ENCODE measurements at regions not wholly inside any gene's neighbourhood (a gene's known extent, or its start where the extent isn't known, plus 50 kb on each side); places are given as distances from the start of the nearest gene placed in this dataset.

DNA sequence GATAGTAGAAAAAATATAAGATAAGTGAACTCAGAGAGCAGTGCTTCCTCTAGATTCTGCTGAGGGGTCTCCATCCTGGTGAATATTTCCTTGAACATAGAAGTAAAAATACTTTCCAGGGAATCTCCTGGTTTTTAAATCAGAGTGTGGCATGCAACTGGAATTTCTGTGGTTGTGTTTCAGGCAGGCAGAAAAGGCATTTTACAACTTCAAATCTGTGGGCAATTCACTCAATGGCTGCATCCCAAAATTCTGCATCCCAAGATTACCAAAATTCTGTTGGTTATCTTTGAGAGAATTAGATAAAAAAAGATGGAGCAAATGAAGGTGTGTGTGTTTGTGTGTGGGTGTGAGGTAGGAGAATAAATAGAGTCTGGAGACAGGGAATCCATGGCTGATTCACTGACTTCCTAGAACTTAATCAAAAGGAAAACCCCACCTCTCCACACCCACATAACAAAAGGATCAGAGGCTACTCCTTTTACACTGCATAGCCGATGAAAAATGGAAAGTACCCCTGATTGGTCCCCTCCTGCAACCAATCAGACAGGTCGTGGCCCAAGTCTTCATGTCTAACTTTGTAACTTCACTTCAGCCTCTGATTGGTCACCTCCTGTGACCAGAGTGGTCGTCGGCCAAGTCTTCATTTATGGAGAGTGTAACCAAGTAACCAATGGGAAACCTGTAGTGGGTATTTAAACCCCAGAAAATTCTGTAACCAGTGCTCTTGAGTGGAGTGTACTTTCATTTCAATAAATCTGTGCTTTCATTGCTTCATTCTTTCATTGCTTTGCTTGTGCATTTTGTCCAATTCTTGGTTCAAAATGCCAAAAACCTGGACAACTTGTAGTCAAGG, 112.8 kb downstream of the DLEU7 start:
- 85 to 88% methylated on average over 4 of the region's 4 CpGs for WGBS, 2 donors
- Histone ChIP-seq H3K4me3 (no peak overlapping the region), H3K36me3 (replicated peaks in 1 of 2; ENCODE audit: insufficient read depth in 1 of 2, low read depth in 2 of 2) (no peaks in the 10 kb centered on the region), H3K27me3 (no peaks in the 10 kb centered on the region), H3K9me3 (no peaks in the 10 kb centered on the region), H3K27ac (no peak overlapping the region), H3K4me1 (no peaks in the 10 kb centered on the region)
- TF ChIP-seq POLR2A (IDR thresholded peaks at IDR 0.05) = no peak
- TF ChIP-seq, protein P1, sequence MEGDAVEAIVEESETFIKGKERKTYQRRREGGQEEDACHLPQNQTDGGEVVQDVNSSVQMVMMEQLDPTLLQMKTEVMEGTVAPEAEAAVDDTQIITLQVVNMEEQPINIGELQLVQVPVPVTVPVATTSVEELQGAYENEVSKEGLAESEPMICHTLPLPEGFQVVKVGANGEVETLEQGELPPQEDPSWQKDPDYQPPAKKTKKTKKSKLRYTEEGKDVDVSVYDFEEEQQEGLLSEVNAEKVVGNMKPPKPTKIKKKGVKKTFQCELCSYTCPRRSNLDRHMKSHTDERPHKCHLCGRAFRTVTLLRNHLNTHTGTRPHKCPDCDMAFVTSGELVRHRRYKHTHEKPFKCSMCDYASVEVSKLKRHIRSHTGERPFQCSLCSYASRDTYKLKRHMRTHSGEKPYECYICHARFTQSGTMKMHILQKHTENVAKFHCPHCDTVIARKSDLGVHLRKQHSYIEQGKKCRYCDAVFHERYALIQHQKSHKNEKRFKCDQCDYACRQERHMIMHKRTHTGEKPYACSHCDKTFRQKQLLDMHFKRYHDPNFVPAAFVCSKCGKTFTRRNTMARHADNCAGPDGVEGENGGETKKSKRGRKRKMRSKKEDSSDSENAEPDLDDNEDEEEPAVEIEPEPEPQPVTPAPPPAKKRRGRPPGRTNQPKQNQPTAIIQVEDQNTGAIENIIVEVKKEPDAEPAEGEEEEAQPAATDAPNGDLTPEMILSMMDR (IDR thresholded peaks at IDR 0.05) = no peak
- ATAC-seq (no peak), DNase-seq (no peak)
- intact Hi-C loops (cut with DNase I) = no loop called here

GRCh38 chr13:50731400-50731799, 112.1 kb downstream of the DLEU7 start:
- ATAC-seq (no peak), DNase-seq (no peak)

GRCh38 chr13:50732712-50733111, 110.8 kb downstream of the DLEU7 start:
- no peaks in the 10 kb centered on the region for H3K36me3 ChIP-seq (replicated peaks in 1 of 2; ENCODE audit: insufficient read depth in 1 of 2, low read depth in 2 of 2)
- no peak for ATAC-seq
- no peaks in the 10 kb centered on the region for H3K9me3 ChIP-seq
- 80% methylated on average over 3 of the region's 3 CpGs for WGBS, 2 donors
- no peak for TF ChIP-seq POLR2A (IDR thresholded peaks at IDR 0.05)
- TF ChIP-seq, protein P1 (IDR thresholded peaks at IDR 0.05) = no peak
- no peaks in the 10 kb centered on the region for H3K4me1 ChIP-seq
- no peak overlapping the region for H3K4me3 ChIP-seq
- H3K27ac ChIP-seq = no peak overlapping the region
- H3K27me3 ChIP-seq = no peaks in the 10 kb centered on the region
- no peak for DNase-seq
- intact Hi-C loops (cut with DNase I) = no loop called here

More at GRCh38 chr13:50731400-50731799, 112.1 kb downstream of the DLEU7 start:
- intact Hi-C loops (cut with DNase I) = no loop called here
- TF ChIP-seq, protein P1 (IDR thresholded peaks at IDR 0.05) = no peak
- no peak for TF ChIP-seq POLR2A (IDR thresholded peaks at IDR 0.05)
- Histone ChIP-seq H3K27me3 (no peaks in the 10 kb centered on the region), H3K4me3 (no peak overlapping the region), H3K27ac (no peak overlapping the region), H3K9me3 (no peaks in the 10 kb centered on the region), H3K4me1 (no peaks in the 10 kb centered on the region), H3K36me3 (replicated peaks in 1 of 2; ENCODE audit: insufficient read depth in 1 of 2, low read depth in 2 of 2) (no peaks in the 10 kb centered on the region)

GRCh38 chr13:50733392-50733791, 110.1 kb downstream of the DLEU7 start:
- Histone ChIP-seq H3K4me1 (no peaks in the 10 kb centered on the region), H3K27me3 (no peaks in the 10 kb centered on the region), H3K4me3 (no peak overlapping the region), H3K36me3 (replicated peaks in 1 of 2; ENCODE audit: insufficient read depth in 1 of 2, low read depth in 2 of 2) (no peaks in the 10 kb centered on the region), H3K27ac (no peak overlapping the region), H3K9me3 (no peaks in the 10 kb centered on the region)
- ATAC-seq (no peak), DNase-seq (no peak)
- 66 to 67% methylated on average over 3 of the region's 3 CpGs for WGBS, 2 donors
- TF ChIP-seq POLR2A (IDR thresholded peaks at IDR 0.05) = no peak
- TF ChIP-seq, protein P1 (IDR thresholded peaks at IDR 0.05) = no peak
- intact Hi-C loops (cut with DNase I) = no loop called here

GRCh38 chr13:50735071-50735470, 108.4 kb downstream of the DLEU7 start:
- Histone ChIP-seq H3K4me1 (no peaks in the 10 kb centered on the region), H3K9me3 (no peaks in the 10 kb centered on the region), H3K36me3 (replicated peaks in 1 of 2; ENCODE audit: insufficient read depth in 1 of 2, low read depth in 2 of 2) (no peaks in the 10 kb centered on the region), H3K27ac (no peak overlapping the region), H3K4me3 (no peak overlapping the region), H3K27me3 (no peaks in the 10 kb centered on the region)
- DNase-seq = no peak
- TF ChIP-seq POLR2A (IDR thresholded peaks at IDR 0.05) = no peak
- TF ChIP-seq, protein P1 (IDR thresholded peaks at IDR 0.05) = no peak
- intact Hi-C loops (cut with DNase I) = no loop called here
- no peak for ATAC-seq

All from body of pancreas (tissue), 4 donors.